ENCODE measurements at regions not wholly inside any gene's neighbourhood (a gene's known extent, or its start where the extent isn't known, plus 50 kb on each side); places are given as distances from the start of the nearest gene placed in this dataset.

GRCh38 chr4:189497516-189497915 is 443.2 kb upstream of the FRG1 start:
- TF ChIP-seq EZH2phosphoT487 (IDR thresholded peaks at IDR 0.05; ENCODE audit: low read length) = no peak
- TF ChIP-seq EZH2 (optimal IDR thresholded peaks at IDR 0.05; ENCODE audit: low read depth, low read length) = no peak
- TF ChIP-seq, protein P1, sequence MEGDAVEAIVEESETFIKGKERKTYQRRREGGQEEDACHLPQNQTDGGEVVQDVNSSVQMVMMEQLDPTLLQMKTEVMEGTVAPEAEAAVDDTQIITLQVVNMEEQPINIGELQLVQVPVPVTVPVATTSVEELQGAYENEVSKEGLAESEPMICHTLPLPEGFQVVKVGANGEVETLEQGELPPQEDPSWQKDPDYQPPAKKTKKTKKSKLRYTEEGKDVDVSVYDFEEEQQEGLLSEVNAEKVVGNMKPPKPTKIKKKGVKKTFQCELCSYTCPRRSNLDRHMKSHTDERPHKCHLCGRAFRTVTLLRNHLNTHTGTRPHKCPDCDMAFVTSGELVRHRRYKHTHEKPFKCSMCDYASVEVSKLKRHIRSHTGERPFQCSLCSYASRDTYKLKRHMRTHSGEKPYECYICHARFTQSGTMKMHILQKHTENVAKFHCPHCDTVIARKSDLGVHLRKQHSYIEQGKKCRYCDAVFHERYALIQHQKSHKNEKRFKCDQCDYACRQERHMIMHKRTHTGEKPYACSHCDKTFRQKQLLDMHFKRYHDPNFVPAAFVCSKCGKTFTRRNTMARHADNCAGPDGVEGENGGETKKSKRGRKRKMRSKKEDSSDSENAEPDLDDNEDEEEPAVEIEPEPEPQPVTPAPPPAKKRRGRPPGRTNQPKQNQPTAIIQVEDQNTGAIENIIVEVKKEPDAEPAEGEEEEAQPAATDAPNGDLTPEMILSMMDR (IDR thresholded peaks at IDR 0.05; ENCODE audit: low read length) = no peak
- Histone ChIP-seq H3K9ac (ENCODE audit: low read length) (no peak overlapping the region), H3K36me3 (replicated peaks; ENCODE audit: insufficient read depth, low read length) (no peaks in the 10 kb centered on the region), H3K27me3 (replicated peaks; ENCODE audit: insufficient read depth, low read length) (no peaks in the 10 kb centered on the region), H2AFZ (ENCODE audit: low read length) (no peak overlapping the region), H3K9me2 (replicated peaks; ENCODE audit: insufficient read depth, low read length) (no peaks in the 10 kb centered on the region), H3K4me3 (ENCODE audit: low read length) (no peak overlapping the region), H3K27ac (ENCODE audit: low read length) (no peak overlapping the region), H3K9me3 (replicated peaks; ENCODE audit: insufficient read depth, low read length) (no peaks in the 10 kb centered on the region; the same call in 1 of the 2 replicates), H4K20me1 (ENCODE audit: insufficient read depth, low read length) (no peaks in the 10 kb centered on the region), H3K79me2 (ENCODE audit: low read length) (no peaks in the 10 kb centered on the region), H3K4me2 (ENCODE audit: low read depth, low read length) (no peak overlapping the region), H3F3A (ENCODE audit: insufficient read depth, low read length) (no peaks in the 10 kb centered on the region), H3K4me1 (ENCODE audit: low read length) (no peaks in the 10 kb centered on the region)
- DNase-seq = no peak

DNA sequence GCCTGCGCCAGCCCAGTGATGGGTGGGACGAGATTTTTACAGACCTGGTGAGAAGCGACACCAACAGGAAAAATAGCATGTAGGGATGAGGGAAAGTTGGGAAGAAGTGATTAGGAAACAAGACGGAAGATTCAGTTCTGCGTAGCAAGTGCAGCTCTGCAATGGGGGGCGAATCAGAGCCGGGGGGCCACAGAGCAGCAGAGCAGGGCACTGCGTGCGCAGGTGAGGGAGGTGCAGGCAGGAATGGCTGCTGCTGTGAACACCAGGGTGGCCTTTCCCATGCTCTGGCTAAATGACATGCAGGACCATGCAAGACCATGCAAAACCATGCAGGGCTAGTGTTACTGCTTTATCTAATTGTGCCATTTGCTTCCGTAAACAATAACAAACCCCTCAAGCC is 442.7 kb upstream of the FRG1 start:
- Histone ChIP-seq H3K4me2 (ENCODE audit: low read depth, low read length) (no peak overlapping the region), H2AFZ (ENCODE audit: low read length) (no peak overlapping the region), H3K4me1 (ENCODE audit: low read length) (no peaks in the 10 kb centered on the region), H4K20me1 (ENCODE audit: insufficient read depth, low read length) (no peaks in the 10 kb centered on the region), H3K9ac (ENCODE audit: low read length) (no peak overlapping the region), H3K27me3 (replicated peaks; ENCODE audit: insufficient read depth, low read length) (no peaks in the 10 kb centered on the region), H3K79me2 (ENCODE audit: low read length) (no peaks in the 10 kb centered on the region), H3F3A (ENCODE audit: insufficient read depth, low read length) (no peaks in the 10 kb centered on the region), H3K9me2 (replicated peaks; ENCODE audit: insufficient read depth, low read length) (no peaks in the 10 kb centered on the region), H3K36me3 (replicated peaks; ENCODE audit: insufficient read depth, low read length) (no peaks in the 10 kb centered on the region), H3K4me3 (ENCODE audit: low read length) (no peak overlapping the region), H3K9me3 (replicated peaks; ENCODE audit: insufficient read depth, low read length) (no peaks in the 10 kb centered on the region; the same call in 1 of the 2 replicates), H3K27ac (ENCODE audit: low read length) (no peak overlapping the region)
- no peak for DNase-seq
- no peak for TF ChIP-seq EZH2 (optimal IDR thresholded peaks at IDR 0.05; ENCODE audit: low read depth, low read length)
- TF ChIP-seq EZH2phosphoT487 (IDR thresholded peaks at IDR 0.05; ENCODE audit: low read length) = no peak
- TF ChIP-seq, protein P1 (IDR thresholded peaks at IDR 0.05; ENCODE audit: low read length) = no peak

DNA sequence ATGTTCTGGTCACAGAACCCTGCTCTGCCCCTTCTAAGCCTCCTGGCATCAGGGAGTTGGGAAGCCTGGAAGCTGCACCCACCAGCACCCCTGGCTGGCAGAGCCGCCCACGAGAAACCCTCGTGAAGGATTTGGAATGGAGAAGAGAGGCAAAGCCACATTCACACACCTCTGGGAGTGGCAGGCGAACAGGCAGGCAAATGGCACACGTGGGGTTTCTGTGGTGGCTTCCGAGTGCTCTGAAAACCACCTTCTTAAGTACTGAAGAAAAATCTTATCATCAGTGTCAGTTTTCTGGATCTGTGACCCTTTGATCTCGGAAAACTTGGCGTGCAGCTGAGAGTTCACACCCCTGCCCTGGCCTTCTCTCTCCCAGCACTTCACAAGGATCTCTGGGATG is 442.2 kb upstream of the FRG1 start:
- H3K4me2 ChIP-seq (ENCODE audit: low read depth, low read length) = no peak overlapping the region
- no peak overlapping the region for H3K9ac ChIP-seq (ENCODE audit: low read length)
- no peak overlapping the region for H2AFZ ChIP-seq (ENCODE audit: low read length)
- H3K9me3 ChIP-seq (replicated peaks; ENCODE audit: insufficient read depth, low read length) = no peaks in the 10 kb centered on the region; the same call in 1 of the 2 replicates
- H3K4me3 ChIP-seq (ENCODE audit: low read length) = no peak overlapping the region
- no peaks in the 10 kb centered on the region for H3K36me3 ChIP-seq (replicated peaks; ENCODE audit: insufficient read depth, low read length)
- TF ChIP-seq EZH2 (optimal IDR thresholded peaks at IDR 0.05; ENCODE audit: low read depth, low read length) (no peak), EZH2phosphoT487 (IDR thresholded peaks at IDR 0.05; ENCODE audit: low read length) (no peak)
- TF ChIP-seq, protein P1 (IDR thresholded peaks at IDR 0.05; ENCODE audit: low read length) = no peak
- H3K79me2 ChIP-seq (ENCODE audit: low read length) = no peaks in the 10 kb centered on the region
- no peak for DNase-seq
- no peaks in the 10 kb centered on the region for H3K4me1 ChIP-seq (ENCODE audit: low read length)
- H3F3A ChIP-seq (ENCODE audit: insufficient read depth, low read length) = no peaks in the 10 kb centered on the region
- no peak overlapping the region for H3K27ac ChIP-seq (ENCODE audit: low read length)
- H3K9me2 ChIP-seq (replicated peaks; ENCODE audit: insufficient read depth, low read length) = no peaks in the 10 kb centered on the region
- no peaks in the 10 kb centered on the region for H4K20me1 ChIP-seq (ENCODE audit: insufficient read depth, low read length)
- H3K27me3 ChIP-seq (replicated peaks; ENCODE audit: insufficient read depth, low read length) = no peaks in the 10 kb centered on the region
